ENCODE measurements at regions not wholly inside any gene's neighbourhood (a gene's known extent, or its start where the extent isn't known, plus 50 kb on each side); places are given as distances from the start of the nearest gene placed in this dataset.

- TF ChIP-seq CTCF (IDR thresholded peaks at IDR 0.05 in 2 of 3, conservative IDR thresholded peaks at IDR 0.05 in 1 of 3; ENCODE audit: insufficient read depth in 2 of 3, low read depth in 1 of 3, low read length in 3 of 3) (no peak), ETV5 (CRISPR knock-in tag; IDR thresholded peaks at IDR 0.05; ENCODE audit: low read depth) (no peak)
Observed at GRCh38 chr3:189406148-189406547, 225.0 kb upstream of the TP63 start.

Measured in K562 (cell line).